AML-193 (cell line): ENCODE measurements at regions not wholly inside any gene's neighbourhood (a gene's known extent, or its start where the extent isn't known, plus 50 kb on each side); places are given as distances from the start of the nearest gene placed in this dataset.

Source experiments
- DNase-seq, 2 experiments: peaks; one replicate each; lab custom pipeline; 2025; lab: John Stamatoyannopoulos, UW

DNA sequence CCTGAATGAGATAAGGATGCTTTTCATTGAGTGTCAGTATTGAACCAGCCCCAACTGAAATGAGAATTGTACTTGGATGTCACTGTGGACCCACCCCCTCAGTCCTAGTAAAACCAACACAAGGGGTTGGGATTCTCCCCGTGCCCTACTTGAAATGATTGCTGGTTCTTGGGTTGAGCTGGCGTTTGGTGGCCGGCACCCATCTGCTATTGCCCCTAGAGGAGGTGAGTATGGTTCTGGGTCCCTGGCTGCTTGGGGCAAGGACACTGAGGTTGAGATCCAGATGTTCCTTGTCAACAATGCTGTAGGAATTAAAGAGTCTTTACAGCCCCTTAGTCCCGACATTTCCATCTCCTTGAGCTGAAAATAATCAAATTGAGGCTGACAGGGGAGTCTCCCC, 170.0 kb upstream of the ZNF32 start:
- DNase-seq, result no peak

DNA sequence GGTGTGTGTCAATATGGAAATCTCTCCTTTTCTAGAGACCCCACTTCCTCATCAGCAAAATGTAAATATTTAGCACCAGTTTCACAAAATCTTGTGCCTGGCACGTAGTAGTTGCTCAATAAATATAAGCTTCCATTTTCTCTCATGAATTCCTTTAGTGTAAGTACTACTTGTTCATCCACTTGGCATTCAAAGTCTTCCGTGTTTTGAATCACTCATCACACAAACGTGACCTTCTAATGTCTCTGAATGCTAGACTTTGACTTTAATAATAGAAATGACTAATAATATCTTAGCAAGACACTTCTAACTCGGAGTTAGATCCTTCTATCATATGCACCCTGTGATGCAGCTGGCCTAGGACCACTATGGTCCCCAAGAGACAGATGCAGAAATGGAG, 168.7 kb upstream of the ZNF32 start:
- DNase-seq, result no peak

DNA sequence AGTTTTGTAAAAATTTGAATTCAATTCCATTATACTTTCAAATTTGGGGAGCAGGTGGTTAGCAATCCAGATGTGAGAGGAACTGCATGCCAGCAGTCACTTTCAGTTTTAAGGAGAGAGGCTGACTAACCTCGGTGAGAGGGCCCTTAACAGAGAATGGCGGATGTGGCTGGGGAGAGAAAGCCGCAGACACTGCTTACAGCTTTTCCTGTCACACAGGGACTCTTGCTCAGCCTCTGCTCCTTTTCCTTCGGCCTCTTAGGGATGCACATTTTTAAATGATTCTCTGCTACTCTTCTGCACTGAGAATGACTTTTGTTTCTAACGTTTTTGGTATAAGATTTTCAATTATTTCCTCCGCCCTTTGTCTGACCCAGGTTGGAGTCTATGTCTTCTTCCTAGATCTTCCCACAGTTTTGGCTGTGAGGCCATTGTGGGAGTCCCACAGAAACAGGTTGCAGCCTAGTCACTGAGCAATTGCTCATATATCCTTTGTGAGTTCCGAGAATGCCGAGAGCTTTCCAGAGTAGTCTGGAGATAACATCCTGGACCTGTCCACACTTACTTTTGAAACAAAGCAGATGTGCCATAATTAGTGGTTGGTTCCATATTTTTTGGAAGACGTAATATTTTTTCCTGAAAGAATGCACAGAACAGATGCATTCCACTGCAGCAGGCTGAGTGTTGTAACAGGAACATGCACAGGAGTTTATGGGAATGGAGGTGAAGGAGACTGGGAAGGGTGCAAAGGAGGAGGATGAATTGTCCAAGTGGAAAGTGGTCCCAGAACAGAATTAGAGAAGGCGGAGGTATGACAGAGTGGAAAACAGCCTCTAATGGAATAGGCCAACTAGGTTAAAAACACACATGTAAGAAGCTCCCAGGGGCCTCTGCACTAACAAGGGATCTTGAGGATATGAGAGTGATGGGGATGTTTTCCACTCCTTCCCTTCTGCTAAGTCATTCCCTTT, 168.0 kb upstream of the ZNF32 start:
- DNase-seq, result peak; percentile 46 to 47

DNA sequence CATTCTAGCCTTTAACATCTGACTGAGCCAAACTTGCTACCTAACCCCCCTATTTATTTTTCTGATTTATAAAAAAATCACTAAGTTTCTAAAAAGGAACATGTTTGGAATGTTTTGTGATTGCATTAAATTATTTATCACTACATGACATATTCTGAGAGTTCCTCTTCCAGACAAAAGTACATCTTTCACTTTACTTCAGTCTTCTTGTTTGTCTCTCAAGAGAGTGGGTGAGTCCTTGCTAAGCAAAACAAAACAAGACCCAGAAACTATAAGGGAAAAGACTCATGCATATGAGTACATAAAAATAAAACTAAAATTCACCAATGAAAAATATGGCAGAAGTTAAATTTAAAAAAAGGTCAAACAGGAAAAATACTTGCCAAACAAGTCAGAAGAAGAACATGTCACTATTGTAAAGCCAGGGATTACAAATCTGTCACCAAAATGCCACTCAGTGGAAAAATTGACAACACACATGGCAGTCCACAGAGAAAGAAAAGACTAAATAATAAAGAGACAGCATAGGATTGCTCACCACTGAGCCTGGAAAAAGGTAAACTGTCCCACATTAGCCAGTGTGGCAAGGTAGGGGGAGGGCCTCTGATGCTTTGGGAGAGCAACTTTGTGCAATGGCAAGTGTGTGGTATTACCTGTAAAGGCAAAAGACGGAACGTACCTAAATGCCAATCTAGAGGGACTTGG, 166.7 kb upstream of the ZNF32 start:
- DNase-seq, result no peak

DNA sequence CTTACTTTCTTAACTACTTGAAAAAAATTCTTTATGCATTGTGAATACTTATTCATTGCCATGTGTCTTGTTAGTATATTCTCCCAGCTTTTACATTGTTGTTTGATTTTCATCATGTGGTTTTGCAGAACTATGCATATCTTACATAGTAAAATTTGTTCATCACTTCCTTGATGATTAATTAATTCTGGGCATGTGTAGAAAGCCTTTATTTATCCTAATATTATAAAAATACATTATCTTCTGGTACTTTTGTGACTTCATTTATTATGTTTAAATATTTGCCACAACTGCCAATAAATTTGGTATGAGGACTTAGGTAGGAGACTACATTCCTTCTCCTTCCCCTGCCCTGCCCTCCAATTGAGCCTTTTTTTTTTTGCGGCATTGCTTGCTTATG, 166.0 kb upstream of the ZNF32 start:
- DNase-seq, result no peak

DNA sequence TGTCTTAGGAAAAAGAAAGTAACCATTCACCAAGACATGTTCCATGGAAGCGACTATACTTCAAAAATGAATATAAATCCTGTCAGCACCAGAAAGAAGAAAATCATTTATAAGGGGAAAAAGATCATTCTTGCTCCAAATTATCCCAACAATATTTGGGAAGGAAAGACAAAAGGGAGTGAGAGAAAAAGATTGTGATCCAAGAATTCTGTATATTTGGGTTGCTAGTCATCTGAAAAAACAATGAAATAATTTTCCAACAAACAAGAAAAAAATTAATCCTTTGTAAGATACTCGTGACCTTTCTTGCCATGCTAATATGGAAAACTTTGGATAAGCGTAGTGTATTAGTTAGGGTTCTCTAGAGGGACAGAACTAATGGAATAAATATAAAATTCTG, 163.2 kb upstream of the ZNF32 start:
- no peak for DNase-seq

DNA sequence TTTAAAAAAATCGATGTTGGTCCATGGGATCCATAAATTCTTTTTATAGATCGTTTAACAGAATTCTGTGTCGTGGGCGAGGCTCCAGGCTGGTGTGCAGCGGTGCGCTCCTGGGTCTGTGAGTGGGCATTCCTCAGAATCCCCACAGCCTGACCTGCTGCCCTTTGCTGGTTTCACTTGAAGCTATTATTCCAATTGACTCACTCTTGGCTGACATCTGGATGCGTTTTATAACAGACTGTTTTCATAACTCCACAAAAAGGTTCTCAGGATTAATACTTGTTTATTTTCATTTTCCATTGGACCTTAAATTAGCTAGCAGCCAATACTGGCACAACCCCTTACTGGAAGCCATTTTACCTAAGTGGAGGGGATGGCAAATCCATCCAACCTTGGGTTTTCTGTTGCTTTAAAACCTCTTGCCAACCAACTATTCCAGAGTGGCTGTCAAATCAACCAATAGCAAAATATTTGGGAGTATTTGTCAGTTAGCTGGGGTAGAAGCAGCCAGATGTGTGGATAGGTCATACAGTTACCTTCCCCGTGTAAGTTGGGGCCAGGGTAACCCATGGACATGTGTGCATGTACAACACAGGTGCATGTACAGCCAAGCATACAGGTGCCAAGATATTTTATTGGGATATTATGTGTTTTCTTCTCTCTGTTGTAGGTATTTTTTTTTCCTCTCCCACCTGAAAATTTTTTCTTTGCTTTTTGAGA, 160.7 kb upstream of the ZNF32 start:
- no peak for DNase-seq

DNA sequence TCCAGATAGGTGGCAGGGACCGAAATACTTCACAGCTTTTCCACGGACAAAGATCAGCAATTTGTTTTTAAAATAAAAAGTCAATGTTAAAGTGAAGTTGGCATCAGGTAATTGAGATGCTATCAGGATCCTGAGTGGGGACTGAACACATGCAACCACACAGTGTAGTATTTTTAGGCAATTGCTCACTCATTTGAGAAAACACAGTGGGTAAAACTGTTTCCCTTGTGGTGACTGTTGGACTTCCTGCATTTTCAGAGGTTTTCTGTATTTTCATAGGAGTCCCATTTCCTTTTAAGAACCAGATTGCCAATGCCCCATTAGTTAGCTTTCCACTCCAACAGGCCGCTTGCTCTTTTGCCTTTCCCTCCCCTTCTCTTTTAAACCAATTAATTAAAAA, 159.5 kb upstream of the ZNF32 start:
- no peak for DNase-seq

DNA sequence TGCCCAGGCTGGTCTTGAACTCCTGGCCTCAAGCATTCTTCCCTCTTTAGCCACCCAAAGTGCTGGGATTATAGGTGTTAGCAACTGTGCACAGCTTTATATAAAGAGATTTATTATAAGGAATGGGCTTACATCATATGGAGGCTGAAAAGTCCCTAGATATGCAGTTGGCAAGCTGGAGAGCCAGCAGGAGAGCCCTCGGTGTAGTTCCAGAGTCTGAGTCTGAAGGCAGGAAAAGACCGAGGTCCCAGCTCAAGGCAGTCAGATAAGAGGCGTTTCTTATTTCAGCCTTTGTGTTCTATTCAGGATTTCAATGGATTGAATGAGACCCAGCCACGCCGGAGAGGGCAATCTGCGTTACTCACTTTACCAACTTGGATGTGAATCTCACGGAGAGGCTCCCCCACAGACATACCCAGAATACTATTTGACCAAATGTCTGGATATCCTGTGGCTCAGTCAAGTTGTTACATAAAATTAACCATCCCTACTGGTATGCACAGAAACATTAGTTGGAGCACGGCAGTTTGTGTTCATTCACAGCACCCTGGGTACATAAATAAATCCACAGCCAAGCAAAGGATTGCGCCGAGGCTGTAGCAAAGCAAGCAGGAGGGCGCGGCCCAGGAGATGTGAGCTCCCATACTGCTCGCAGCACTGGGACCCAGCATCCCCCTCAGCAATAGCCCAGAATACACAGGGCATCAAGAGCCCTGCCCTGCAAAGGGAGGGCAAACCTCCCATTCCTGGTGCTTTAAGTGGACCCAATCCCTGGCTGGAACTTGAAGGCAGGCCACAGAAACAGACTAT, 158.4 kb upstream of the ZNF32 start:
- DNase-seq, result no peak

DNA sequence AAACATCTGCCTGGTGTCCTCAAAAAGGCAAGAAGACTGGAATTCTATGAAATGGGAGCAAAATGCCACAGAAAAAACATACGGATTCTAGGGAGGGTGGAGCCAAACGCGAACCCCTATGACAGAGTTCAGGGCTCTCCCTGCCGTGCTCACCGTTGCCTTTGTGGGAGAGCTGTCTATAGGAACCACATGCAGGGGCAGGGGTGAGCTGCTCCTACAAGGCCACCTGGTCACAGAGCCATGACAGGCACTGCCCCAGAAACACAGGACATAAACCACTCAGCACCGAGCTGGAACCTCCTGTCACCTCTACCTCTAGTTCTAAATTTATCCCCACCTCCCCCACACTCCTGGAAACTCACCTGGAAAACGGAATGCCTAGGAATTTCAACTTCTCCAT, 155.1 kb upstream of the ZNF32 start:
- DNase-seq, result no peak

DNA sequence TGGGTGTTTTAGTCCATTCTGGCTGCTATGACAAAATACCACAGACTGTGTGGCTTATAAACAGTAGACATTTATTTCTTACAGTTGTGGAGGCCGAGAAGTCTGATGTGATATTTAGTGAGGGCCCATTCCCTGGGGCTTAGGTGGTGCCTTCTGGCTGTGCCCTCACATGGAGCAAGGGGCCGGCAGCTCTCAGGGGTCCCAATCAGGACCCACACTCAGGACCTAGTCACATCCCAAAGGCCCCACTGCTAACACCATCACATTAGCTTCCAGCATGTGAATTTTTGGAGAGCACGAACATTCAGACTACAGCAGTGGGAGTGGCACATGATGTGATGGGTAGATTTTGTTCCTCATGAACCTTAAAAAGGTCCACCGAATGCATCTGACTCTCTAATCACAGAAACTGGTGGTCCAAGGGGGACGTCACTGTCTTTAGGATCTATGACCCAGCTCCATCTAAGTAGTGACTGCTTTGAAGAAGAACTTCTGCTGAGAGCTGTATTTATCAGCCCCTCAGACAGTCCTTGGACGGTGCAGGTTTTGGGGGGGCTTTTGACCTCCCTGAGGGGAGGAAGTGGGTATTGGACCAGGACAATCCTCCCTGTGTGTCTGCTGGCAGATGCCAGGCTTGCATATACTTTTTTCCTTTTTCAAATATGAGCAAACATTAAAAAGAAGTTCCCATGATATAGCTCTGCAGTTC, 154.5 kb upstream of the ZNF32 start:
- no peak for DNase-seq

DNA sequence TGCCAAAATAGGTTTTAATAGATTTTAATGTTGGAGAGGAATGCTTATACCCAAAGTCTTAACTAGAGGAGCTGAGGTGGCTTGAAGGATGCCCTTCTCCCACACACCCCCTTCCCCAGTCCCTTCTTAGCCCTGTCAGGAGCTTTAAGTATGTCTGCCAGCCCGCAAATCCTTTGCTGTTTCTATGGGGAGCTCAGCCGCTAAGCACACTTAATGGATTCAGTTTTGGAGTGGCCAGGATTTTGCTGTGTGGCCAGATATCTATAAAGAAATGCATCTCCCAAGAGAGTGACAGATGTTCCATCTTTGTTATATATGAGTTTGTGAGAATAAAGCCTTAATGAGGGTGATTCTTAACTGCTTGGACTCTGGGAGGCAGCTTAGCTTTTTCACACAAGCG, 152.9 kb upstream of the ZNF32 start:
- no peak for DNase-seq

DNA sequence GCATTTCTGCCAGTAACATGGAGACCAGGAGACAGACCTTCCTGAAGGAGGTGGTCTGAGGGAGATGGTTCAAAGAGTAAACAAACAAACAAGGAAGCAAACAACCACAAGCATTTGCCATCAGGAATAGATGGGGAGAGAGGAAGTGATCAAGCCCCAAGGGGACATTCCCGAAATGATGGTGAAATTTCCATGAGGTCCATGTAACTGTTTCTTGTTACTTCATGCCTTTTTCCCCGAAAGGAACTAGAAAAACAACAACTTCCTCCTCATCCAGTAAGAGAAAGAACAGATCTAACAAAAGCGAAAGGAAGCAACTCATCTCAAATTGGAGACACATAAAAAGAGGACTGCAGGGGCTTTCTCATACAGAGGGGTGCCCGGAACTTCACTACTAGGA, 152.5 kb upstream of the ZNF32 start:
- no peak for DNase-seq

DNA sequence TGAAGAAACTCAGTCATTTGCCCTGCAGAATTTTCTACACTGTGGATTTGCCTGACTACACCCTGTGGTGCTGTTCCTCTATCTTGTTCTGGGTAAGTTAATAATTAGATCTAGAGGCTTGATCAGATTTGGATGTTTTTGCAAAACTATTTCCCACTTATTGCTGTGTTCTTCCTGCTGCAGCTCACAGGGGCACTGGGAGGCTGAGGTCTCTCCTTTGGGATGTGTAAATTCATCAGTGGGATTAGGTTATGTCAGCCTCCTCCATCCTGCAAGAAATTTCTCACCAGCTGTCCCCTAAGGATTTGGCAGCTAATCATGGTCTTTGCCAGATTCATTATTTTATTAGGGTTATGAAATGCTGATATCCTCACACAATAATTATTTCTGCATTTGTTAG, 148.1 kb upstream of the ZNF32 start:
- no peak for DNase-seq

DNA sequence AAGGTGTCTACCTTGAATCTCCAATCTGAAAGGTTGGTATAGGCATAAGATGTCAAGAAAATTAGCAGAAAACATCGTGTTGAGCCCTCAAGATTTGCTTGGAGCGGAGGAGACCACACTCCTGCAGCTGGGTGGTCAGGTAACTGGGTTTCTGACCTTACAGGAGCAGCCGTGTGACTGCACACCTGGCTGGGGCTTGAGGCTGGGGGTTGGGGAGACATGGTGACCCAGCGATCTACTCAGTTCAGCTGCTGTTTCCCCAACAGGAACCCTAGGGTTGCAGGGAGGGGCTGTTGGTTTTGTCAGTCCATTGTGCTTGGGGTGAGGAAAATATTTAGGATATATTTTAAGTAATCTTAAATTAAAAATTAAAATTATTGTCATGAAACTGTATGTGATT, 147.0 kb upstream of the ZNF32 start:
- no peak for DNase-seq

DNA sequence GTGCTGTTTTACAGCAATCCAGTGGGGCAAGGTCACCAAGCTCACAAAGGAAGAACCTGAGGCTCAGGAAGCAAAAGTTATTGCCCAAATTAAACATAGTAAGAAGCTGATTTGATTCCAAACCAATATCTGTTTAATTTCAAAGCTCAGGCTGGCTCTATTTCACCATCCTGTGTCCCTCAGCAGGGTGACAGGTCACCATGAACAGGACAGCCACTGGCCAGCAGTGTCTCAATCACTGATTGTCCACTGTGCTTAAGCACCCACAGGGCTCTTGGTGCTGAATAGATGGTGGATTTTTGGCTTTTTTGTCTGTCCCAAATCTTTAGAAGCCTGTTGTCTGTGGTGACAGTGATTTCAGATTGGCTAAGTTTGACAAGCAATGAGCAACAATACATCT, 146.4 kb upstream of the ZNF32 start:
- no peak for DNase-seq

DNA sequence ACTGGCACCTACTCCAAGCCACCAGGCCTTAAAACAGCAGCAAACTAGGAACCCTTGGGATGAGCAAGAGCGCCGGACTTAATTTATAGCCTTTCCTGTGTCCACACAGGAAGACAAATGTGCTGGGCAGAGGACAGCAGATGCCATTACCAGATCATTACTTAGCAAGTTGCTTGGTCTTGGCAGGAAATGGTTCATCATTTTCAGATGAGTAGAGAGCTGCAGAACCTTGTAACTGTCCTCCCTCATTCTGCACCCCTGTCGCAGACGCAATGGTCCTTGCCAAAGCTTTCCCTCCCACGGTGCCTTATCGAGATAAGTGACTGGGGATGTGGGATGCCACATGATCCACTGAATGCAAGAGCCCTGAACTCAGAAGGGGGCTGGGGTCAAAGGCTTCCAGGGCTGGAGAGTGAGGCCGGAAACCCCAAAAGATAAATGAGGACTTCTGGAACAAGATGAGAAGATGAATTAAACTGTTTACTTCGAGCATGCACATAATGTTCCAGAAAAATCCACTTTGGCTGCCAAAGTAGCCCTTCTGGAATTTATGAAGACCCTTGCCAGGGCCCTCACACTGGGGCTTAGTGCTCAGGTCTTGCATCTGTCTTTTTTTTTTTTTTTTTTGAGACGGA, 145.6 kb upstream of the ZNF32 start:
- DNase-seq, result no peak

DNA sequence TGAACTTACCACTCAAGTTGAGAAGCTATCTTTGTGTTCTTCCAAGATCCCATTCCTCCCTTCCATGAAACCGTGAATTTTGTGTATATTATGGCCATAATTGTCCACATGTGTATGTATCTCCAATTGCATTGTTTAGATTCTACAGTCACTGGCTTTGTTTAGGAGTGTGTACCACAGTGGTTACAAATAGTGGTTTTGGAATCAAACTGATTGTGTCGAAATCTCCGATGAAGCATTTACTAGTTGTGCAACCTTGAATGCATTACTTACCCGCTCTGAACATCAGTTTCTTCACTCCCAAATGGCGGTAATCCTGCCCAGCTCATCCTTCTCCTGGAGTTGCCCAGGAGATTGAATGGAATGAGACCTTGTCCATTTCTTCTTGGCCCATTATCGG, 145.0 kb upstream of the ZNF32 start:
- DNase-seq, result peak in 1 of 2 experiments; percentile 6

DNA sequence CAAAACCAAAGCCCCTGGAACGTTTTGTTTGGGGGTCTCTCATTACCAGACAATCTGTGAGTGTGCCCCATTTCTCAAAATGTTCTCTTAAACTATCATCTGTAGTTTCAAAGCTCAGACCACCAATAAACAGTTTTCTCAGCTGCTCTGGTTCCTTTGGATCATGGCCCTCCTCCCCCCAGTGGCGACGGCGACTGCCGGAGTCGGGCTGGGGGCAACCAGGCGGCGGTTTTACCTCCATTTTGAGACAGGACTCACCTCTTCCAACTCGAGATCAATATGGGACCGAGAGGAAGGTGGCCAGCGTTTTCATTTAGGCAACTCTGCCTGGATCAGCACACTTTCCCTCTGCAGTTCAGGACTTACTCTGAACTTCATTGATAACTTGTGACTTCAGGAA, 141.5 kb upstream of the ZNF32 start:
- no peak for DNase-seq

DNA sequence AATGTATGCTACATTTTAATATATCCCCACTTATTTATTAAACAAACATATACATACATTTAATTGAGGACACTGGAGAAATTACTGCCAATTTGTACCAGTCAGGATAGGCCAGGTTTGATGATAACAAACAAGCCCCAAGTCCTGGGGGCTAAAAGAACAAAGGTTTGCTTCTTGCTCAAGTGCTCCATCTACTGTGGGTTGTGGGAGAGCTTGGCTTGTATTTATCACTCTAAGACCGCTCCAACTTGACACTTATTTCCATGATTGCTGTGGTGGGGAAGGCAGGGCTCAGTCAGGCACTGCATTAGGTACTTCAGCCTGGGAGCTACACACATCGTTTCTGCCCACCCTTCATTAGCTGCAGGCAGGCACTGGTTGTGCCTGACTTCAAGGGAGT, 136.6 kb upstream of the ZNF32 start:
- DNase-seq, result peak in 1 of 2 experiments; percentile 2

DNA sequence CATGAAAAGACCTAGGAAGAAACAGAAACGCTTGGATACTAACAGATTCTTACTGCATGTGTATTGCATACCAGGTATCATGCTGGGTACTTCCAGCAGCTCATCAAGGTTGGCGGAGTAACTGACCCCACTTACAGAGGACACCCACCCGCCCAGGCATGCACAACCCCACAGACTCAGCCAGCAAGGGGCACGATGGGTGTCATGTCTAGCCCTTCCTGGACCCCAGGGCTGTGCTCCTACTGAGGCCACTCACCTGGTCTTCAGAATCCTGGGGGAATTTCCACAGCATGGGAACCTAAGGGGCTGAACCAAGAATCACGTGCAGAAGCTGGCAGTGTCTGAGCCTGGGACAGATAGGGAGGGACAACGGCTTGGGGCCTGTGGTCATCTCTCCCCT, 134.1 kb upstream of the ZNF32 start:
- DNase-seq, result no peak
